ENCODE measurements at regions not wholly inside any gene's neighbourhood (a gene's known extent, or its start where the extent isn't known, plus 50 kb on each side); places are given as distances from the start of the nearest gene placed in this dataset.

DNA sequence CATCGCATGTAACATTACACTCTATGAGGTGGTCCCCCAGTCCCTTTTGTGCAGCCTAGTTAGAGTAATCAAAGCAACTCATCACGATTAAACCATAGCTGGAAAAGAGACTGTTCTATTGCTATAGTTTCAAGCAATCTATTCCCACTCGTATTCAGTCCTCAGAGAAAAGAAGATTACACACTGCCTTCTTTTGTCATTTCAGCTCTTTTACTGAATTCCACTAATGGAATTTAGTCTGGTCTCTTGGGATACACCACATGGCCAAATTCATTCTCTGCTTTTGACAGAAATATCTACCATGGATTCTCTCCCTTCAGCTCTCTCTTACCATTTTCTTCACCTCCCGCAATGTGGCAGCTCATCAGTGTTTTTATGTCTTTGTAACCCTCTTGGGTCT is 108.9 kb upstream of the HDAC9 start:
- no peak for TF ChIP-seq RFX5 (IDR thresholded peaks at IDR 0.05)
- no peak for TF ChIP-seq NR3C1 (IDR thresholded peaks at IDR 0.05)
- no peak for TF ChIP-seq CTCF (IDR thresholded peaks at IDR 0.05)
- TF ChIP-seq POLR2A (IDR thresholded peaks at IDR 0.05; ENCODE audit: low read length), result no peak
- TF ChIP-seq, protein P1, sequence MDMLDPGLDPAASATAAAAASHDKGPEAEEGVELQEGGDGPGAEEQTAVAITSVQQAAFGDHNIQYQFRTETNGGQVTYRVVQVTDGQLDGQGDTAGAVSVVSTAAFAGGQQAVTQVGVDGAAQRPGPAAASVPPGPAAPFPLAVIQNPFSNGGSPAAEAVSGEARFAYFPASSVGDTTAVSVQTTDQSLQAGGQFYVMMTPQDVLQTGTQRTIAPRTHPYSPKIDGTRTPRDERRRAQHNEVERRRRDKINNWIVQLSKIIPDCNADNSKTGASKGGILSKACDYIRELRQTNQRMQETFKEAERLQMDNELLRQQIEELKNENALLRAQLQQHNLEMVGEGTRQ (IDR thresholded peaks at IDR 0.05), result no peak
- no peak for TF ChIP-seq E2F6 (IDR thresholded peaks at IDR 0.05; ENCODE audit: borderline replicate concordance, low read depth)
- no peak for TF ChIP-seq MYC (IDR thresholded peaks at IDR 0.05; ENCODE audit: borderline replicate concordance, low read length)
- no peak for TF ChIP-seq BCL3 (IDR thresholded peaks at IDR 0.05)
- TF ChIP-seq CEBPB (IDR thresholded peaks at IDR 0.05), result no peak
- TF ChIP-seq HOXA7 (CRISPR knock-in tag; IDR thresholded peaks at IDR 0.05), result no peak
- no peak for TF ChIP-seq KDM5A (IDR thresholded peaks at IDR 0.05)
- TF ChIP-seq MAZ (IDR thresholded peaks at IDR 0.05; ENCODE audit: borderline replicate concordance, low read depth, low read length), result no peak
